ENCODE measurements at regions not wholly inside any gene's neighbourhood (a gene's known extent, or its start where the extent isn't known, plus 50 kb on each side); places are given as distances from the start of the nearest gene placed in this dataset.

DNA sequence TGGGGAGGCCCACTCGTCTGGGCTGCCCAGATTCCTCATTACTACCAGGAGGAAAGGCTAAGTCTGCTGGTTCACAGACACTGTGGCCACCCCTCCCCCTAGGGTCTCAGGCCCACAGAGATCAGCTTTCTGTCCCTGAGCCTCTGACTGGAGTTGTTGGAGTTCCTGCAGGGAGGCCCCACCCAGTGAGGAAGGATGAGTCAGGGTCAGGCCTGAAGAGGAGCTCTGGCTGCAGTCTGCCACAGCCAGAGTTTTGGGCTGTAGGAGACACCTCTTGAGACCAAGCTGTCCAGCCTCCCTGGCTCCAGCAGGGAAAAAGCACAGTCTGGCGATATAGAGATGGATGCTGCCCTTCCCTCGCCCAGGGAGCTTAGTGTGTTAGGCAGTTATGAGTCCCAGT is 720.9 kb upstream of the SEMA6D start:
- no peak overlapping the region for H2BK5ac ChIP-seq (ENCODE audit: insufficient read length, low read length)
- Mint-ChIP-seq H3K9me3 (peaks cover 27 to 35% of the 10 kb centered on the region in 2 experiments), H3K4me1 (peaks cover 5 to 6% of the 10 kb centered on the region in 2 experiments), H3K36me3 (ENCODE audit: insufficient read depth in 1 of 3, low read depth in 3 of 3) (peaks cover 3 to 16% (median 9%) of the 10 kb centered on the region in 3 experiments; a peak in 6 of 7 replicates), H3K27me3 (ENCODE audit: low read depth) (no peaks in the 10 kb centered on the region), H3K4me3 (no peak overlapping the region), H3K27ac (no peak overlapping the region; a peak in 1 of 7 replicates)
- H3K23ac ChIP-seq (ENCODE audit: insufficient read length, low read depth, low read length): no peak overlapping the region
- no peak overlapping the region for H4K8ac ChIP-seq (replicated peaks; ENCODE audit: insufficient read length, low read depth, low read length)
- H3K79me2 ChIP-seq (ENCODE audit: insufficient read depth, low read length): no peaks in the 10 kb centered on the region
- H3K4me2 ChIP-seq (ENCODE audit: insufficient read depth, insufficient read length, low read length): no peak overlapping the region
- no peak overlapping the region for H3K27ac ChIP-seq (ENCODE audit: insufficient read length, low read depth, low read length)
- no peak overlapping the region for H2AK5ac ChIP-seq (ENCODE audit: insufficient read length, low read length)
- no peak overlapping the region for H2BK15ac ChIP-seq (ENCODE audit: low read depth, low read length)
- TF ChIP-seq, protein P1, sequence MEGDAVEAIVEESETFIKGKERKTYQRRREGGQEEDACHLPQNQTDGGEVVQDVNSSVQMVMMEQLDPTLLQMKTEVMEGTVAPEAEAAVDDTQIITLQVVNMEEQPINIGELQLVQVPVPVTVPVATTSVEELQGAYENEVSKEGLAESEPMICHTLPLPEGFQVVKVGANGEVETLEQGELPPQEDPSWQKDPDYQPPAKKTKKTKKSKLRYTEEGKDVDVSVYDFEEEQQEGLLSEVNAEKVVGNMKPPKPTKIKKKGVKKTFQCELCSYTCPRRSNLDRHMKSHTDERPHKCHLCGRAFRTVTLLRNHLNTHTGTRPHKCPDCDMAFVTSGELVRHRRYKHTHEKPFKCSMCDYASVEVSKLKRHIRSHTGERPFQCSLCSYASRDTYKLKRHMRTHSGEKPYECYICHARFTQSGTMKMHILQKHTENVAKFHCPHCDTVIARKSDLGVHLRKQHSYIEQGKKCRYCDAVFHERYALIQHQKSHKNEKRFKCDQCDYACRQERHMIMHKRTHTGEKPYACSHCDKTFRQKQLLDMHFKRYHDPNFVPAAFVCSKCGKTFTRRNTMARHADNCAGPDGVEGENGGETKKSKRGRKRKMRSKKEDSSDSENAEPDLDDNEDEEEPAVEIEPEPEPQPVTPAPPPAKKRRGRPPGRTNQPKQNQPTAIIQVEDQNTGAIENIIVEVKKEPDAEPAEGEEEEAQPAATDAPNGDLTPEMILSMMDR (conservative IDR thresholded peaks at IDR 0.05): no peak
- H2BK20ac ChIP-seq (ENCODE audit: low read depth, low read length, poor library complexity, severe bottlenecking): no peak overlapping the region
- no peak overlapping the region for H3T11ph ChIP-seq (ENCODE audit: low read length)
- DNase-seq: no peak
- no peaks in the 10 kb centered on the region for H3K9me3 ChIP-seq (ENCODE audit: control insufficient read depth, low read depth, low read length)
- no peak overlapping the region for H3K18ac ChIP-seq (ENCODE audit: insufficient read length, low read depth, low read length)
- H2BK120ac ChIP-seq (ENCODE audit: low read depth, low read length, poor library complexity, severe bottlenecking): no peak overlapping the region
- no peaks in the 10 kb centered on the region for H3K27me3 ChIP-seq (ENCODE audit: insufficient read depth, low read length)
- H2BK12ac ChIP-seq (ENCODE audit: insufficient read length, low read depth, low read length): no peak overlapping the region
- no CpG with 5 or more reads among the region's 3 CpGs for WGBS (ENCODE audit: extremely low coverage, insufficient read length, low lambda C conversion rate)
- no peak overlapping the region for H3K4ac ChIP-seq (ENCODE audit: low read depth, low read length)
- H4K5ac ChIP-seq (ENCODE audit: insufficient read length, low read depth, low read length): no peak overlapping the region
- H4K91ac ChIP-seq (ENCODE audit: insufficient read length, low read depth, low read length): no peak overlapping the region
- H3K4me1 ChIP-seq (ENCODE audit: insufficient read depth, low read length): no peaks in the 10 kb centered on the region
- H3K56ac ChIP-seq (ENCODE audit: insufficient read length, low read depth, low read length): no peak overlapping the region
- H2AFZ ChIP-seq (ENCODE audit: low read length): no peak overlapping the region
- H4K20me1 ChIP-seq (ENCODE audit: control insufficient read depth, insufficient read depth, insufficient read length): no peaks in the 10 kb centered on the region
- no peak overlapping the region for H3K9ac ChIP-seq (ENCODE audit: extremely low read depth, insufficient read length, low read length)
- no peaks in the 10 kb centered on the region for H3K79me1 ChIP-seq (ENCODE audit: insufficient read depth, low read depth, low read length, poor library complexity, severe bottlenecking)
- no peaks in the 10 kb centered on the region for H3K23me2 ChIP-seq (ENCODE audit: insufficient read length, low read depth, low read length, poor library complexity, severe bottlenecking)
- H3K14ac ChIP-seq (ENCODE audit: insufficient read depth, low read length): no peak overlapping the region

Data from H9 (cell line).